Natural killer cell treated with Interleukin-12 subunit alpha and Interleukin-12 subunit beta and Interleukin-15 and Interleukin-18, amount 100 ng/mL, for 72 hours (primary cell): ENCODE measurements at regions not wholly inside any gene's neighbourhood (a gene's known extent, or its start where the extent isn't known, plus 50 kb on each side); places are given as distances from the start of the nearest gene placed in this dataset.
A peak's percentile ranks its signal among the peaks of the same experiment; 100 is the strongest.
"Not testable (repeated sequence)": the region's sequence is repeated elsewhere in the genome, so short reads cannot be mapped to it uniquely, and the experiment has no call there.

ENCODE experiments used
- ATAC-seq, 2 donors: fragments of 150-1000 bp; cut with Tn5 transposase in 1 of 2; sonication (Bioruptor Pico), chemical (Tn5 transposase) in 1 of 2; 2 replicates each; pipeline ENCODE4 v1.10.0; 2021
- DNase-seq: peaks from one replicate; pipeline ENCODE4 v3.0.0; 2022; ENCODE audit warnings: low spot score
- H3K27ac Mint-ChIP-seq, 2 donors: 1 replicate in 1 of 2; 2 replicates in 1 of 2; pipeline ENCODE4 v1.8.0; 2022; ENCODE audit warnings: mixed read lengths in 2 of 2, mild to moderate bottlenecking in 1 of 2, moderate library complexity in 1 of 2
- H3K27me3 Mint-ChIP-seq, 2 donors: 1 replicate in 1 of 2; 2 replicates in 1 of 2; pipeline ENCODE4 v1.8.0; 2022; ENCODE audit warnings: mixed read lengths in 2 of 2
- H3K36me3 Mint-ChIP-seq: one replicate; pipeline ENCODE4 v1.8.0; 2022; ENCODE audit warnings: mixed read lengths
- H3K4me1 Mint-ChIP-seq, 2 donors: 1 replicate in 1 of 2; 2 replicates in 1 of 2; pipeline ENCODE4 v1.8.0; 2022; ENCODE audit warnings: low read depth in 2 of 2, mixed read lengths in 2 of 2, mild to moderate bottlenecking in 1 of 2
- H3K4me3 Mint-ChIP-seq: one replicate; pipeline ENCODE4 v1.8.0; 2022; ENCODE audit warnings: mixed read lengths
- H3K9me3 Mint-ChIP-seq: 2 replicates; pipeline ENCODE4 v1.8.0; 2022; ENCODE audit warnings: mixed read lengths

DNA sequence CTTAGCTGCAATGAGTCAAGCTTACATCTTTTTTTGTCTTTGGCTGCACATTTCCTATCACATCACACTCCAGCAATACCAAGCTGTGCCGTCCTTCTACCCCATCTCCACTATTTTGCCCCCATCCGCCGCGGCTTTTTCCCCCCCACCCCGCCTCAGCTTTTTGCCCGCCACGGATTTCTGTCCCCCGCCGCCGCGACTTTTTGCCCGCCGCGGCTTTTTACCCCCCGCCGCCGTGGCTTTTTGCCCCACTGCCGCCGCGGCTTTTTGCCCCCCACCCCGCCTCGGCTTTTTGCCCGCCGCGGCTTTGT, 2785.4 kb downstream of the RPIA start:
- H3K36me3 Mint-ChIP-seq, ATAC-seq, H3K4me1 Mint-ChIP-seq: not testable (repeated sequence)

DNA sequence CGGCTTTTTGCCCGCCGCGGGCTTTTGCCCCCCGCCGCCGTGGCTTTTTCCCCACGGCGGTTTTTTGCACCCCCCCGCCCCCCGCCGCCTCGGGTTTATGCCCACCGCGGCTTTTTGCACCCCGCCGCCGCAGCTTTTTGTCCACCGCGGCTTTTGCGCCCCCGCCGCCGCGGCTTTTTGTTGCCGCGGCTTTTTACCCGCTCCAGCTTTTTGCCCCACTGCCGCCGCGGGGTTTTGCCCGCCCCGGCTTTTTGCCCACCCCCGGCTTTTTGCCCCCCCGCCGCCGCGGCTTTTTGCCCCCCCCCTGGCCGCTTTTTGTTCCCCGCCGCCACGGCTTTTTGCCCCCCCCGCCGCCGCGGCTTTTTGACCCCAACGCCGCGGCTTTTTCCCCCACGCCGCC, 2785.8 kb downstream of the RPIA start:
- not testable (repeated sequence) for H3K9me3 Mint-ChIP-seq, H3K4me3 Mint-ChIP-seq, H3K4me1 Mint-ChIP-seq, H3K36me3 Mint-ChIP-seq, H3K27ac Mint-ChIP-seq, ATAC-seq
- peaks cover 12 to 13% of the 10 kb centered on the region in 2 donors for H3K27me3 Mint-ChIP-seq
- DNase-seq, result peak; percentile 58

More for the DNA sequence above, 2785.4 kb downstream of the RPIA start:
- not testable (repeated sequence) for H3K9me3 Mint-ChIP-seq, DNase-seq
- H3K27ac Mint-ChIP-seq, result peak overlapping the region in 1 of 2 donors; percentile 65
- H3K27me3 Mint-ChIP-seq, result peaks cover 12 to 15% of the 10 kb centered on the region in 2 donors
- peak overlapping the region; percentile 49 for H3K4me3 Mint-ChIP-seq

DNA sequence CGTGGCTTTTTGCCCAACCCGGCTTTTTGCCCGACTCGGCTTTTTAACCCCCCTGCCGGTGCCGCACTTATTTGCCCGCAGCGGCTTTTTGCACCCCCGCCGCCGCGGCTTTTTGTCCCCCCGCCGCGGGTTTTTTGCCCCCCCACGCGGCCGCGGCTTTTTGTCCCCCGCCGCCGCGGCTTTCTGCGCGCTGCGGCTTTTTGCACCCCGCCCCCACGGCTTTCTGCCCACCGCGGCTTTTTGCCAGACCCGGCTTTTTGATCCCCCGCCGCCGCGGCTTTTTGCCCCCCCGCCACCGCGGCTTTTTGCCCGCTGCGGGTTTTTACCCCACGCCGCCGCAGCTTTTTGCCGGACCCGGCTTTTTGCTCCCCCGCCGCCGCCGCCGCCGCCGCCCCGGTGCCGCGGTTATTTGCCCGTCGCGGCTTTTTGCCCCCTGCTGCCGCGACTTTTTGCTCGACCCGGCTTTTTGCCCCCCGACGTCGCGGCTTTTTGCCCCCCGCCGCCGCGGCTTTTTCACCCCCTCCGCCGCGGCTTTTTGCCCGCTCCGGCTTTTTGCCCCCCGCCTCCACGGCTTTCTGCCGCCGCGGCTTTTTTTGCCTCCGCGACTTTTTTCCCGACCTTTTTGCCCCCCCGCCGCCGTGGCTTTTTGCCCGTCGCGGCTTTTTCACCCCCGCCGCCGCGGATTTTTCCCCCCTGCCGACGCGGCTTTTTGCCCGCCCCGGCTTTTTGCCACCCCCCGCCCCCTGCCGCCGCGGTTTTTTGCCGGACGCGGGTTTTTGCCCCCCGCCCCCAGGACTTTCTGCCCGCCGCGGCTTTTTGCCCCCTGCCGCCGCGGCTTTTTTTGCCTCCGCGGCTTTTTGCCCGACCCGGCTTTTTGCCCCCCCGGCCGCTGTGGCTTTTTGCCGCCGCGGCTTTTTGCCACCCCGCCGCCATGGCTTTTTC, 2786.5 kb downstream of the RPIA start:
- no peaks in the 10 kb centered on the region for H3K36me3 Mint-ChIP-seq
- no peak overlapping the region for H3K27ac Mint-ChIP-seq

DNA sequence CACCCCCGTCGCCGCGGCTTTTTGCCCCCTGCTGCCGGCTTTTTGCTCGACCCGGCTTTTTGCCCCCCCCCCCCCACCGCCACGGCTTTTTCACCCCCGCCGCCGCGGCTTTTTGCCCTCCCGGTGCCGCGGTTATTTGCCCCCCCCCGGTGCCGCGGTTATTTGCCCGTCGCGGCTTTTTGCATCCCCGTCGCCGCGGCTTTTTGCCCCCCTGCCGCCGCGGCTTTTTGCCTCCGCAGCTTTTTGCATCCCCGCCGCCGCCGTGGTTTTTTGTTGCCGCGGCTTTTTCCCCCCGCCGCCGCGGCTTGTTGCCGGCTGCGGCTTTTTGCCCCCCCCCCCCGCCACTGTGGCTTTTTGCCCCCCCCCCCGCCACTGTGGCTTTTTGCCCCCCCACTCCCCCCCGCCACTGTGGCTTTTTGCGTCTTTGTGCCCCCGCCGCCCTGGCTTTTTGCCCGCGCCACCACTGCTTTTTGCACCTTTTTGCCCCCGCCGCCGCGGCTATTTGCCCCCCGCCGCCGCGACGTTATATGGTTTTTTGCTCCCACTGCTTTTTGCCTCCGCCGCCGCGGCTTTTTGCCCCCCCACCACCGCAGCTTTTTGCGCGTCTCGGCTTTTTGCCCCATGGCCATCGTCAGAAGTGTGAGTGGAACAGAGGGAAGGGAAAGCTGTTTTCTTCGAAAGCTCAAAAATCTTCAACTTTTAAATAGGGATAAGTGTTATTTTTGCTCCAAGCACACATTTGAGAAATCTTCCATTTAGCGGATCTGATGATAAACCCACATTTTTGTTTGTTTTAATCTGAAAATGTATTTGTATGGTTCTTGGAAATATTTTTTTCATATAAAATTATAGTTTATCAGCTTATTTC, 2787.6 kb downstream of the RPIA start:
- H3K36me3 Mint-ChIP-seq, H3K27ac Mint-ChIP-seq, H3K4me1 Mint-ChIP-seq, ATAC-seq, H3K9me3 Mint-ChIP-seq: not testable (repeated sequence)
- Mint-ChIP-seq H3K27me3 (peaks cover 10 to 12% of the 10 kb centered on the region in 2 donors), H3K4me3 (peak overlapping the region; percentile 42)
- peak; percentile 60 for DNase-seq

More for the DNA sequence above, 2786.5 kb downstream of the RPIA start:
- DNase-seq, result peak; percentile 62
- Mint-ChIP-seq H3K4me1 (peaks cover 0 to 6% of the 10 kb centered on the region in 2 donors), H3K27me3 (peaks cover 12 to 13% of the 10 kb centered on the region in 2 donors), H3K9me3 (no peaks in the 10 kb centered on the region), H3K4me3 (no peak overlapping the region)
- no peak for ATAC-seq

DNA sequence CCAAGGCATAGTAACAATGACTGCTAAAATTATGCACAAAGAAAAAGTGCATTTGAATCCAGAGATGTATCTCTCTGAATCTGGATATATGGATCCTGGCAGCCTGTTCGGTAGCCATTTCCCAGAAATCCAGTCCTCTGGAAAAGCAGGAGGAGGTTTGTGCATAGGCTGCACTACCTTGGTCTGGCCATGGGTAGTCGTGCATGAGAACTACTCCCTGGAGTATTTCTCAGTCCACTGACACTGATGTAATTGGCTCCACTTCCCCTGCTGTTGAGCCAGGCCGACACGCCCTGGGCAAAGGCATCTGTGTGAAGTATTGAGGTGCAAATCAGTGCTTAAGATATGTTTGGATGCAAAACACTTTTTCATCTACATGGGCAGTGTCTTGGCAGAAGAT, 2793.8 kb downstream of the RPIA start:
- H3K27me3 Mint-ChIP-seq, DNase-seq, H3K4me1 Mint-ChIP-seq: not testable (repeated sequence)

DNA sequence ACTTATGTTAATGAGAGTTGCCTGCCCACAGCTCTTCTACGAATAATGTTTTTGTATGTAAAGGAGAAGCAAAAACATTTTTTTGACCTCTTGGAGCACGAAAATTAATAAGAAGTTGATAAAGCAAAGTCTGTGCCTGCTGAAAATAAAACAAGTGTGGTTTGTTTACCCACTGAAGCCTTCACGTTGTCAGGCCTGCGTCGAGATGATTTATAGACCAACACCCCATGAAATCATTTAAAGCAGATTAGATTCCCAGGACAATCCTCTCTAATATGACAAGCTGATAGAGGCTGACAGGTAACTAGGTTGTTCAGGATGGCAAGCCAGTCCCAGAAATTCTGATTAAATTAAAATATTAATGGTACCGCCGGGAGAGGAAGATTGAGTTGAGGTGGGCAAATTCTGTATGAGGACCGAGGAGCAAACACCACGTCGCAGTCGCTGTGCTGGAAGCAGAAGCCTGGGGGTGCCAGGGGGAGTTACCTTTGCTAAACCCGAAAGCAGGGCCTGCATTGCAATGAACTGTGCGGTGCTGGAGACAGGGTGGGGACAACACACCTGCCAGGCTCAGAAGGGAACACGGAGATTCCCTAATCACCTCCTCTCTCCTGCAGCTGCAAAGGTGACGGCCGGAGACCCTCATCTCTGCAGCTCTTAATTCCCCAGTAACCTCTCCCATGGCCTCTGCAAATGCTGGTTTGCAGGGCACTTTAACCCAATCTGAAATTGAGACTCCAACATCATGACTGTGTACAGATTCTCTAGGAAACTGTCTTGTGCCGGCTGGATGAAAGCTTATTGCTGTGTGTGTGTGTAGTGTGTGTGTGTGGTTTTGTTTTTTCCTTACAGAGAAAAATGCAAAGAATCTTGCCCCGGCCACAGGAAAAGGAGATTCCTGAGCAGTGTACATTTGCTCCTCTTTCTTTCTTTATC, 2805.9 kb downstream of the RPIA start:
- not testable (repeated sequence) for H3K9me3 Mint-ChIP-seq, H3K4me1 Mint-ChIP-seq, DNase-seq, H3K27ac Mint-ChIP-seq, H3K27me3 Mint-ChIP-seq, H3K36me3 Mint-ChIP-seq, H3K4me3 Mint-ChIP-seq
- peak; percentile 49 to 65 for ATAC-seq

More for the DNA sequence above, 2793.8 kb downstream of the RPIA start:
- not testable (repeated sequence) for H3K36me3 Mint-ChIP-seq, H3K9me3 Mint-ChIP-seq, H3K4me3 Mint-ChIP-seq, H3K27ac Mint-ChIP-seq, ATAC-seq

DNA sequence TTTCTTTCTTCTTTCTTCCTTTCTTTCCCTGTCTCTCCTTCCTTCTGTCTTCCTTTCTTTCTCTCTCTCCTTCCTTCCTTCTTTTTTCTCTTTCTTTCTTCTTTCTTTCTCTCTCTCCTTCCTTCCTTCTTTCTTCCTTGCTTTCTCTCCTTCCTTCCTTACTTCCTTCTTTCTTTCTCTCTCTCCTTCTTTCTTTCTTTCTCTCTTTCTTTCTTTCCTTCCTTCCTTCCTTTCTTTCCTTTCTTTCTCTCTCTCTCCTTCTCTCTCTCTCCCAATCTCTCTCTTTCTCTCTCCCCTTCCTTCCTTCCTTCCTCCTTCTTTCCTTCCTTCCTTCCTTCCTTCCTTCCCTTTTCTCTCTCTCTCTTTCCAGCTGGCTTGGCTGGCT, 2806.6 kb downstream of the RPIA start:
- H3K27ac Mint-ChIP-seq, ATAC-seq, H3K4me3 Mint-ChIP-seq, H3K27me3 Mint-ChIP-seq, H3K9me3 Mint-ChIP-seq, DNase-seq, H3K36me3 Mint-ChIP-seq, H3K4me1 Mint-ChIP-seq: not testable (repeated sequence)

DNA sequence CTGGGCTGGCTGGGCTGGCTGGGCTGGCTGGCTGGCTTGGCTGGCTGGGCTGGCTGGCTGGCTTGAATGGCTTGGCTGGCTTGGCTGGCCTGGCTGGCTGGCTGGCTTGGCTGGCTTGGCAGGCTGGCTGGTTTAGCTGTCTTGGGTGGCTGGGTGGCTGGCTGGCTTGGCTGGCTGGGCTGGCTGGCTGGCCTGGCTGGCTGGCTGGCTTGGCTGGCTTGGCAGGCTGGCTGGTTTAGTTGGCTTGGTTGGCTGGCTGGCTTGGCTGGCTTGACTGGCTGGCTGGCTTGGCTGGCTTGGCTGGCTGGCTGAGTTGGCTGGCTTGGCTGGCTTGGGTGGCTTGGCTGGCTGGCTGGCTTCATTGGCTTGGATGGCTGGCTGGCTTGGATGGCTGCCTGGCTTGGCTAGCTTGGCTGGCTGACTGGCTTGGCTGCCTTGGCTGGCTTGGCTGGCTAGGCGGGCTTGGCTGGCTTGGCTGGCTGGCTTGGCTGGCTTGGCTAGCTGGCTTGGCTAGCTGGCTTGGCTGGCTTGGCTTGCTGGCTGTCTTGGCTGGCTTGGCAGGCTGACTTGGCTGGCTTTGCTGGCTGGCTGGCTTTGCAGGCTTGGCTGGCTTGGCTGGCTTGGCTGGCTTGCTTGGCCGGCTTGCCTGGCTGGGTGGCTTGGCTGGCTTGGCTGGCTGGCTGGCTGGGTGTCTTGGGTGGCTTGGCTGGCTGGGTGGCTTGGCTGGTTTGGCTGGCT, 2807.2 kb downstream of the RPIA start:
- not testable (repeated sequence) for H3K4me1 Mint-ChIP-seq, H3K27ac Mint-ChIP-seq, H3K36me3 Mint-ChIP-seq, H3K9me3 Mint-ChIP-seq, ATAC-seq, H3K4me3 Mint-ChIP-seq, H3K27me3 Mint-ChIP-seq
- DNase-seq, result peak; percentile 68

DNA sequence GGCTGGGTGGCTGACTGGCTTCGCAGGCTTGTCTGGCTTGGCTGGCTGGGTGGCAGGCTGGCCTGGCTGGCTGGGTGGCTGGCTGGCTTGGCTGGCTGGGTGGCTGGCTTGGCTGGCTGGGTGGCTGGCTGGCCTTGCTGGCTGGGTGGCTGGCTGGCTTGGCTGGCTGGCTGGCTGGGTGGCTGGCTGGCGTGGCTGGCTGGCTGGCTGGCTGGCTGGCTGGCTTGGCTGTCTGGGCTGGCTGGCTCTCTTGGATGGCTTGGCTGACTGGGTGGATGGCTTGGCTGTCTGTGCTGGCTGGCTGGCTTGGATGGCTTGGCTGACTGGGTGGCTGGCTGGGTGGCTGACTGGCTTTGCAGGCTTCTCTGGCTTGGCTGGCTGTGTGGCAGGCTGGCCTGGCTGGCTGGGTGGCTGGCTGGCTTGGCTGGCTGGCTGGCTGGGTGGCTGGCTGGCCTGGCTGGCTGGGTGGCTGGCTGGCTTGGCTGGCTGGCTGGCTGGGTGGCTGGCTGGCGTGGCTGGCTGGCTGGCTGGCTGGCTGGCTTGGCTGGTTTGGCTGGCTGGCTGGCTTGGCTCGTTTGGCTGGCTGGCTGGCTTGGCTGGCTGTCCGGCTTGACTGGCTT, 2808.1 kb downstream of the RPIA start:
- not testable (repeated sequence) for H3K27ac Mint-ChIP-seq, H3K4me1 Mint-ChIP-seq, H3K9me3 Mint-ChIP-seq, H3K4me3 Mint-ChIP-seq, H3K27me3 Mint-ChIP-seq, H3K36me3 Mint-ChIP-seq, ATAC-seq
- peak; percentile 58 for DNase-seq

DNA sequence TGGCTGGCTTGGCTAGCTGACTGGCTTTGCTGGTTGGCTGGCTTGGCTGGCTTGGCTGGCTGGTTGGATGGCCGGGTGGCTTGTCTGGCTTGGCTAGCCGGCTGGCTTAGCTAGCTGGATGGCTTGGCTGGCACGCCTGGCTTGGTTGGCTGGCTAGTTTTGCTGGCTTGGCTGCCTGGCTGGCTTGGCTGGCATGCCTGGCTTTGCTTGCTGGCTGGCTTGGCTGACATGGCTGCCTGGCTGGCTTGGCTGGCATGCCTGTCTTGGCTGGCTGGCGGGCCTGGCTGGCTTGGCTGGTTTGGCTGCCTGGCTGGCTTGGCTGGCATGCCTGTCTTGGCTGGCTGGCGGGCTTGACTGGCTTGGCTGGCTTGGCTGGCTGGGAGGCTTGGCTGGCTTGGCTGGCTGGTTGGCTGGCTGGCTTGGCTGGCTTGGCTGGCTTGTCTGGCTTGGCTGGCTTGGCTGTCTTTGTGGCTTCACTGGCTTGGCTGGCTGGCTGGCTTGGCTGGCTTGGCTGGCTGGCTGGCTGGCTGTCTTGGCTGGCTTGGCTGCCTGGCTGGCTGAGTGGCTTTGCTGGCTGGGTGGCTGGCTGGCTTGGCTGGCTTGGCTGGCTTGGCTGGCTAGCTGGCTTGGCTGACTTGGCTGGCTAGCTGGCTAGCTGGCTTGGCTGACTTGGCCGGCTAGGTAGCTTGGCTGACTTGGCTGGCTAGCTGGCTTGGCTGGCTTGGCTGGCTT, 2808.9 kb downstream of the RPIA start:
- DNase-seq, result peak; percentile 59
- H3K27ac Mint-ChIP-seq, ATAC-seq, H3K36me3 Mint-ChIP-seq, H3K27me3 Mint-ChIP-seq, H3K4me3 Mint-ChIP-seq, H3K9me3 Mint-ChIP-seq, H3K4me1 Mint-ChIP-seq: not testable (repeated sequence)

DNA sequence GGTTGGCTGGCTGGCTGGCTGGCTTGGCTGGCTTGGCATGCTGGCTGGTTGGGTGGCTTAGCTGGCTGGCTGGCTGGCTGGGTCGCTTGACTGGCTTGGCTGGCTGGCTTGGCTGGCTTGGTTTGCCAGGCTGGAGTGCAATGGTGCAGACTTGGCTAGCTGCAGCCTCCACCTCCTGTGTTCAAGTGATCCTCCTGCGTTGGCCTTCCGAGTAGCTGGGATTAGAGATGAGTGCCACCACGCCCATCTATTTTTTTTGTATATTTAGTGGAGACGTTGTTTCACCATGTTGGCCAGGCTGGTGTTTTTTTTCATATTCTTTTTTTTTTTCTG, 2809.5 kb downstream of the RPIA start:
- DNase-seq, H3K36me3 Mint-ChIP-seq, H3K4me3 Mint-ChIP-seq, H3K9me3 Mint-ChIP-seq, H3K4me1 Mint-ChIP-seq, H3K27ac Mint-ChIP-seq, H3K27me3 Mint-ChIP-seq: not testable (repeated sequence)
- ATAC-seq, result peak in 1 of 2 donors; percentile 50

DNA sequence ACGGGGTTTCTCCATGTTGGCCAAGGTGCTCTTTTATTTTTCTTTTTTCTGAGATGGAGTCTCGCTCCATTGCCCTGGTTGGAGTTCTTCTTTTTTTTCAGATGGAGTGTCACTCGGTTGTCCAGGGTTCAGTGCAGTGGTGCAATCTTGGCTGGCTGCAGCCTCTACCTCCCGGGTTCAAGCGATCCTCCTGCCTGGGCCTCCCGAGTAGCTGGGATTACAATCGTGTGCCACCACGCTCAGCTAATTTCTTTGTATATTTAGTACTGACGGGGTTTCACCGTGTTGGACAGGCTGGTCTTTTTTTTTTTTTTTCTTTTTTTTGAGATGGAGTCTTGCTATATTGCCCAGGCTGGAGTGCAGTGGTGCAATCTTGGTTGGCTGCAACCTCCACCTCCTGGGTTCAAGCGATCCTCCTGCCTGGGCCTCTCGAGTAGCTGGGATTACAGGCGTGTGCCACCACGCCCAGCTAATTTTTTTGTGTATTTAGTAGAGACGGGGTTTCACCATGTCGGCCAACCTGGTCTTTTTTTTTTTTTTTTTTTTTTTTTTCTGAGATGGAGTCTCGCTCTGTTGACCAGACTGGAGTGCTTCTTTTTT, 2810.1 kb downstream of the RPIA start:
- H3K4me3 Mint-ChIP-seq, DNase-seq, H3K9me3 Mint-ChIP-seq, H3K36me3 Mint-ChIP-seq, H3K4me1 Mint-ChIP-seq, H3K27ac Mint-ChIP-seq, H3K27me3 Mint-ChIP-seq, ATAC-seq: not testable (repeated sequence)
